ENCODE measurements at regions not wholly inside any gene's neighbourhood (a gene's known extent, or its start where the extent isn't known, plus 50 kb on each side); places are given as distances from the start of the nearest gene placed in this dataset.

GRCh38 chr7:17038783-17039170, 157.0 kb upstream of the AGR3 start:
- intact Hi-C loops (cut with DNase I, micrococcal nuclease): no loop called here
- Histone ChIP-seq H3K36me3 (ENCODE audit: low read depth) (no peaks in the 10 kb centered on the region), H3K9me3 (no peaks in the 10 kb centered on the region), H3K4me1 (ENCODE audit: low read depth) (peaks cover 11% of the 10 kb centered on the region), H3K4me3 (no peak overlapping the region)
- TF ChIP-seq CTCF (IDR thresholded peaks at IDR 0.05): no peak
- DNase-seq (no peak), ATAC-seq (no peak)

GRCh38 chr7:17039372-17039771, 157.6 kb upstream of the AGR3 start:
- no peak overlapping the region for H3K4me3 ChIP-seq
- peaks cover 11% of the 10 kb centered on the region for H3K4me1 ChIP-seq (ENCODE audit: low read depth)
- ATAC-seq: no peak
- intact Hi-C loops (cut with DNase I, micrococcal nuclease): no loop called here
- TF ChIP-seq CTCF (IDR thresholded peaks at IDR 0.05): no peak
- H3K36me3 ChIP-seq (ENCODE audit: low read depth): no peaks in the 10 kb centered on the region
- H3K9me3 ChIP-seq: no peaks in the 10 kb centered on the region
- no peak for DNase-seq

- intact Hi-C loops (cut with DNase I, micrococcal nuclease): no loop called here
- Histone ChIP-seq H3K4me3 (no peak overlapping the region), H3K36me3 (ENCODE audit: low read depth) (no peaks in the 10 kb centered on the region), H3K4me1 (ENCODE audit: low read depth) (peaks cover 11% of the 10 kb centered on the region), H3K9me3 (no peaks in the 10 kb centered on the region)
- ATAC-seq (no peak), DNase-seq (no peak)
- TF ChIP-seq CTCF (IDR thresholded peaks at IDR 0.05): no peak
Observed at GRCh38 chr7:17040716-17041115, 158.9 kb upstream of the AGR3 start.

- TF ChIP-seq CTCF (IDR thresholded peaks at IDR 0.05): no peak
- H3K36me3 ChIP-seq (ENCODE audit: low read depth): no peaks in the 10 kb centered on the region
- intact Hi-C loops (cut with DNase I, micrococcal nuclease): no loop called here
- peaks cover 11% of the 10 kb centered on the region for H3K4me1 ChIP-seq (ENCODE audit: low read depth)
- no peak overlapping the region for H3K4me3 ChIP-seq
- ATAC-seq (peak; percentile 51), DNase-seq (no peak)
- H3K9me3 ChIP-seq: no peaks in the 10 kb centered on the region
Observed at GRCh38 chr7:17041324-17041723, 159.5 kb upstream of the AGR3 start.

- no peak for ATAC-seq
- H3K9me3 ChIP-seq: no peaks in the 10 kb centered on the region
- H3K4me3 ChIP-seq: no peak overlapping the region
- intact Hi-C loops (cut with DNase I, micrococcal nuclease): no loop called here
- TF ChIP-seq CTCF (IDR thresholded peaks at IDR 0.05): no peak
- no peak for DNase-seq
- H3K4me1 ChIP-seq (ENCODE audit: low read depth): peaks cover 11% of the 10 kb centered on the region
- H3K36me3 ChIP-seq (ENCODE audit: low read depth): no peaks in the 10 kb centered on the region
Observed at GRCh38 chr7:17042211-17042610, 160.4 kb upstream of the AGR3 start.
